Spleen (tissue), 7 donors: ENCODE measurements at regions not wholly inside any gene's neighbourhood (a gene's known extent, or its start where the extent isn't known, plus 50 kb on each side); places are given as distances from the start of the nearest gene placed in this dataset.

Source experiments
- POLR2A ChIP-seq, 3 donors: fragments of 450-650 bp; IDR thresholded peaks; one replicate each; pipeline ENCODE4 v1.5.1; 2017; ENCODE audit warnings: antibody characterized with exemption in 3 of 3, mild to moderate bottlenecking in 1 of 3
- TF ChIP-seq, protein P1 (sequence below), 11 experiments: fragments of 200-600 bp in 7 of 11; fragments of 450-650 bp in 4 of 11; sonication (generic) in 4 of 11; IDR thresholded peaks in 8 of 11; conservative IDR thresholded peaks in 3 of 11; 1 replicate in 7 of 11; 2 replicates in 4 of 11; pipeline versions ENCODE4 v1.4.0 to v1.8.0; 2016 to 2021; ENCODE audit warnings: antibody characterized with exemption in 11 of 11, inconsistent platforms in 4 of 11, mild to moderate bottlenecking in 1 of 11
- donor health status: DM: no; HTN: no; CAD: no; lungs with moderate emphysema.
- donor health status: DM: no; HTN: no; CAD: no.
- donor health status: DM: no; HTN: no; CAD: no.

DNA sequence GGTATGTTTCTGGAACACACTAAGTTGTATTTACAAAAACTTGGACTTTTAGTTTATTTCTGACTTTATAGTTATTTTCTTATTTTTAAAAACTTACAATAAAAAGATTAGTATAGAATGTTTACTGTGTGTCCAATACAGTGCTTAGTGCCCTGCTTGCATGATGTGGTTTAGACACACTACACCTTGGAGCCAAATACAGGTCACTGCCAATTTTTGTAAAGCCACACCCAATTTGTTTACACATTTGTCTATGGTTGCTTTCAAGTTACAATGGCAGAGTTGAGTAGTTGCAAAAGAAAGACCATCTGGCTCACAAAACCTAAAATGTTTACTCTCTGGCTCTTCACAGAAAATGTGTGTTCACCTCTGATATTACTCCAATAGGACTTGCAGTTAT is 807.1 kb downstream of the KCNJ2 start:
- TF ChIP-seq, protein P1, sequence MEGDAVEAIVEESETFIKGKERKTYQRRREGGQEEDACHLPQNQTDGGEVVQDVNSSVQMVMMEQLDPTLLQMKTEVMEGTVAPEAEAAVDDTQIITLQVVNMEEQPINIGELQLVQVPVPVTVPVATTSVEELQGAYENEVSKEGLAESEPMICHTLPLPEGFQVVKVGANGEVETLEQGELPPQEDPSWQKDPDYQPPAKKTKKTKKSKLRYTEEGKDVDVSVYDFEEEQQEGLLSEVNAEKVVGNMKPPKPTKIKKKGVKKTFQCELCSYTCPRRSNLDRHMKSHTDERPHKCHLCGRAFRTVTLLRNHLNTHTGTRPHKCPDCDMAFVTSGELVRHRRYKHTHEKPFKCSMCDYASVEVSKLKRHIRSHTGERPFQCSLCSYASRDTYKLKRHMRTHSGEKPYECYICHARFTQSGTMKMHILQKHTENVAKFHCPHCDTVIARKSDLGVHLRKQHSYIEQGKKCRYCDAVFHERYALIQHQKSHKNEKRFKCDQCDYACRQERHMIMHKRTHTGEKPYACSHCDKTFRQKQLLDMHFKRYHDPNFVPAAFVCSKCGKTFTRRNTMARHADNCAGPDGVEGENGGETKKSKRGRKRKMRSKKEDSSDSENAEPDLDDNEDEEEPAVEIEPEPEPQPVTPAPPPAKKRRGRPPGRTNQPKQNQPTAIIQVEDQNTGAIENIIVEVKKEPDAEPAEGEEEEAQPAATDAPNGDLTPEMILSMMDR (IDR thresholded peaks at IDR 0.05 in 8 of 11, conservative IDR thresholded peaks at IDR 0.05 in 3 of 11): no peak
- TF ChIP-seq POLR2A (IDR thresholded peaks at IDR 0.05): no peak
